ENCODE measurements at regions not wholly inside any gene's neighbourhood (a gene's known extent, or its start where the extent isn't known, plus 50 kb on each side); places are given as distances from the start of the nearest gene placed in this dataset.

DNA sequence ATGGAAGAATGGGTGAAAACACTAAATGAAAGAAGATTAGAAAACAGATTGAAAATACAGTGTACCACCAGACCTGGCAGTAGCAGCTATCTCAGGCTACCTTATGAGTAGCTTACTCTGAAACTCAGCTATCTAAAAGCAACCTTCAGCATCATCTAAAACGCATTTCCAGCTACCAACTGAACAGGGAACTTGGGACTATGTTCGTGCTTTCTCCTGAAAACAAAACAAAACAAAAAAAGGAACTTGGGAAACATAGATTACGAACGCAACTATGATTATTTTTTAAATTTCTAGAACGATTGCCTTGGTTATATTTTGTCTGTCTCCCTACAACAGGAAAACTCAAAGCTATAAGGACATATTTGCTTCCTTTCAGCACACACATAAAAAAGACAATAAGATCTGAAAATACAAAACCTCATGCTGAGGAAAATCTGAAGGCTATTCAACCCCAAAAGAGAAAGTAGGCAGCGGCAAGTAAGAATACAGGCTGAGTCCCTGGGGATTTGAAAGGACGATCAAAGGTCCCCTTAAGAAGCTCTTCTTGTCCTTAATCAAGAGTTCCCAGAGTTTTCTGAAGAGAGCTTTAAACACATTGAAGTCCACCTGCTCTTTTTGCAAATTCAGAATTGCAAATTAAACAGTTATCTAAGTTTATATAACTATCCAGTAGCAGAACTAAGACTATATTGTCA lies 53.4 kb downstream of the OR2K2 start:
- TF ChIP-seq, protein P1, sequence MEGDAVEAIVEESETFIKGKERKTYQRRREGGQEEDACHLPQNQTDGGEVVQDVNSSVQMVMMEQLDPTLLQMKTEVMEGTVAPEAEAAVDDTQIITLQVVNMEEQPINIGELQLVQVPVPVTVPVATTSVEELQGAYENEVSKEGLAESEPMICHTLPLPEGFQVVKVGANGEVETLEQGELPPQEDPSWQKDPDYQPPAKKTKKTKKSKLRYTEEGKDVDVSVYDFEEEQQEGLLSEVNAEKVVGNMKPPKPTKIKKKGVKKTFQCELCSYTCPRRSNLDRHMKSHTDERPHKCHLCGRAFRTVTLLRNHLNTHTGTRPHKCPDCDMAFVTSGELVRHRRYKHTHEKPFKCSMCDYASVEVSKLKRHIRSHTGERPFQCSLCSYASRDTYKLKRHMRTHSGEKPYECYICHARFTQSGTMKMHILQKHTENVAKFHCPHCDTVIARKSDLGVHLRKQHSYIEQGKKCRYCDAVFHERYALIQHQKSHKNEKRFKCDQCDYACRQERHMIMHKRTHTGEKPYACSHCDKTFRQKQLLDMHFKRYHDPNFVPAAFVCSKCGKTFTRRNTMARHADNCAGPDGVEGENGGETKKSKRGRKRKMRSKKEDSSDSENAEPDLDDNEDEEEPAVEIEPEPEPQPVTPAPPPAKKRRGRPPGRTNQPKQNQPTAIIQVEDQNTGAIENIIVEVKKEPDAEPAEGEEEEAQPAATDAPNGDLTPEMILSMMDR (IDR thresholded peaks at IDR 0.05; ENCODE audit: extremely low read depth in 1 of 2, insufficient read depth in 1 of 2, low read depth in 1 of 2, low read length in 2 of 2), result no peak
- TF ChIP-seq EZH2 (IDR thresholded peaks at IDR 0.05; ENCODE audit: borderline replicate concordance, low read depth, low read length, severe bottlenecking), result no peak
- no peak for TF ChIP-seq FOS (IDR thresholded peaks at IDR 0.05; ENCODE audit: borderline replicate concordance, insufficient read depth, low read length)
- no peak for TF ChIP-seq POLR2A (IDR thresholded peaks at IDR 0.05; ENCODE audit: low read depth, low read length)
- TF ChIP-seq, protein P2, sequence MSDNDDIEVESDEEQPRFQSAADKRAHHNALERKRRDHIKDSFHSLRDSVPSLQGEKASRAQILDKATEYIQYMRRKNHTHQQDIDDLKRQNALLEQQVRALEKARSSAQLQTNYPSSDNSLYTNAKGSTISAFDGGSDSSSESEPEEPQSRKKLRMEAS (IDR thresholded peaks at IDR 0.05; ENCODE audit: insufficient read depth, insufficient read length), result no peak
- TF ChIP-seq JUN (IDR thresholded peaks at IDR 0.05; ENCODE audit: borderline replicate concordance, insufficient read depth, insufficient read length, low read depth), result no peak
- TF ChIP-seq POLR2AphosphoS5 (IDR thresholded peaks at IDR 0.05; ENCODE audit: insufficient read depth, low read depth, low read length), result no peak
- TF ChIP-seq MYC (IDR thresholded peaks at IDR 0.05; ENCODE audit: low read depth, low read length), result no peak

Data from endothelial cell of umbilical vein (primary cell).